OCI-LY3 (cell line): ENCODE measurements at regions not wholly inside any gene's neighbourhood (a gene's known extent, or its start where the extent isn't known, plus 50 kb on each side); places are given as distances from the start of the nearest gene placed in this dataset.

ENCODE experiments used
- EZH2phosphoT487 ChIP-seq: fragments of 200-600 bp; shearing (Covaris generic); IDR thresholded peaks from 2 replicates; pipeline ENCODE4 v1.6.1; 2018; ENCODE audit warnings: antibody characterized with exemption, mixed run types, low read depth
- TF ChIP-seq, protein P1 (sequence below): fragments of 200-600, 300-600 bp; sonication (generic); IDR thresholded peaks from 2 replicates; pipeline ENCODE4 v1.5.1; 2014; ENCODE audit warnings: antibody characterized with exemption, low read length, low read depth

DNA sequence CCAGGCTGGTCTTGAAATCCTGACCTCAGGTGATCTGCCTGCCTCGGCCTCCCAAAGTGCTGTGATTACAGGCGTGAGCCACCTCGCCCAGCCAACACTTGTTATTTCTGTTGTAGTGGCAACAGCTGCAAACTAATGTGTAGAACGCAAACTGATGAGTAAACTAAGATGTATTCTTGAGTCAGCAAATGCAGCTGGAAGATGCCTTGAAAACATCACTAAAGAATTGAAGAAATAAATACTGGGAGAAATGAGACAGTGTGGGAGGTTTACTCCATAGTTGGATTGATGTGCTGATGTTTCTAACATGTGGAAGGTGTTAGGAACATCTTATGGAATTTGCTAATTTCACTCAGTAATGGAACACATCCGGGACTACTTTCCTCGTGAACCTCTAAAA is 61.3 kb upstream of the KCNE2 start:
- TF ChIP-seq, protein P1, sequence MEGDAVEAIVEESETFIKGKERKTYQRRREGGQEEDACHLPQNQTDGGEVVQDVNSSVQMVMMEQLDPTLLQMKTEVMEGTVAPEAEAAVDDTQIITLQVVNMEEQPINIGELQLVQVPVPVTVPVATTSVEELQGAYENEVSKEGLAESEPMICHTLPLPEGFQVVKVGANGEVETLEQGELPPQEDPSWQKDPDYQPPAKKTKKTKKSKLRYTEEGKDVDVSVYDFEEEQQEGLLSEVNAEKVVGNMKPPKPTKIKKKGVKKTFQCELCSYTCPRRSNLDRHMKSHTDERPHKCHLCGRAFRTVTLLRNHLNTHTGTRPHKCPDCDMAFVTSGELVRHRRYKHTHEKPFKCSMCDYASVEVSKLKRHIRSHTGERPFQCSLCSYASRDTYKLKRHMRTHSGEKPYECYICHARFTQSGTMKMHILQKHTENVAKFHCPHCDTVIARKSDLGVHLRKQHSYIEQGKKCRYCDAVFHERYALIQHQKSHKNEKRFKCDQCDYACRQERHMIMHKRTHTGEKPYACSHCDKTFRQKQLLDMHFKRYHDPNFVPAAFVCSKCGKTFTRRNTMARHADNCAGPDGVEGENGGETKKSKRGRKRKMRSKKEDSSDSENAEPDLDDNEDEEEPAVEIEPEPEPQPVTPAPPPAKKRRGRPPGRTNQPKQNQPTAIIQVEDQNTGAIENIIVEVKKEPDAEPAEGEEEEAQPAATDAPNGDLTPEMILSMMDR = no peak
- TF ChIP-seq EZH2phosphoT487 = no peak
